Neural progenitor cell (in vitro differentiated cells): ENCODE measurements at regions not wholly inside any gene's neighbourhood (a gene's known extent, or its start where the extent isn't known, plus 50 kb on each side); places are given as distances from the start of the nearest gene placed in this dataset.

Source experiments
- DNase-seq: peaks from one replicate; pipeline ENCODE4 v3.0.0-alpha.2; 2016; ENCODE audit warnings: low spot score
- H2AFZ ChIP-seq: fragments of 200-600 bp; sonication (generic); replicated peaks from 2 replicates; pipeline ENCODE4 v1.6.1; 2016; ENCODE audit warnings: antibody characterized with exemption
- H3F3A ChIP-seq: fragments of 200-600 bp; sonication (generic); 2 replicates; pipeline ENCODE4 v1.6.1; 2016; ENCODE audit warnings: antibody characterized with exemption, low read depth
- H3K27ac ChIP-seq: fragments of 200-600 bp; sonication (generic); 2 replicates; pipeline ENCODE4 v1.5.1; 2016; ENCODE audit warnings: mild to moderate bottlenecking
- H3K27me3 ChIP-seq: fragments of 200-600 bp; sonication (generic); 2 replicates; pipeline ENCODE4 v1.6.1; 2016; ENCODE audit warnings: mild to moderate bottlenecking, moderate library complexity
- H3K36me3 ChIP-seq: fragments of 200-600 bp; sonication (generic); 2 replicates; pipeline ENCODE4 v1.5.1; 2016
- H3K4me1 ChIP-seq: fragments of 200-600 bp; sonication (generic); 2 replicates; pipeline ENCODE4 v1.6.1; 2016; ENCODE audit warnings: mixed run types
- H3K4me2 ChIP-seq: fragments of 200-600 bp; sonication (generic); 2 replicates; pipeline ENCODE4 v1.6.1; 2016
- H3K4me3 ChIP-seq: fragments of 200-600 bp; sonication (generic); 2 replicates; pipeline ENCODE4 v1.5.1; 2016
- H3K79me2 ChIP-seq: fragments of 200-600 bp; sonication (generic); 2 replicates; pipeline ENCODE4 v1.6.1; 2016; ENCODE audit warnings: low read depth
- H3K9ac ChIP-seq: fragments of 200-600 bp; sonication (generic); 2 replicates; pipeline ENCODE4 v1.6.1; 2016
- H3K9me3 ChIP-seq: fragments of 200-600 bp; sonication (generic); 2 replicates; pipeline ENCODE4 v1.5.1; 2016; ENCODE audit warnings: low read depth
- H4K20me1 ChIP-seq: fragments of 200-600 bp; sonication (generic); 2 replicates; pipeline ENCODE4 v1.6.1; 2016; ENCODE audit warnings: low read depth
- H3K27ac Mint-ChIP-seq: 3 replicates; pipeline ENCODE4 v1.8.0; 2021; ENCODE audit warnings: mixed read lengths
- H3K27me3 Mint-ChIP-seq: 2 replicates; pipeline ENCODE4 v1.8.0; 2022; ENCODE audit warnings: low read depth, mild to moderate bottlenecking, inconsistent platforms, moderate library complexity, mixed read lengths; ENCODE audit not compliant: insufficient read depth
- H3K36me3 Mint-ChIP-seq: 3 replicates; pipeline ENCODE4 v1.8.0; 2021; ENCODE audit warnings: mixed read lengths
- H3K4me1 Mint-ChIP-seq: 3 replicates; pipeline ENCODE4 v1.8.0; 2021; ENCODE audit warnings: mixed read lengths
- H3K4me3 Mint-ChIP-seq: 3 replicates; pipeline ENCODE4 v1.8.0; 2021; ENCODE audit warnings: mild to moderate bottlenecking, moderate library complexity, mixed read lengths
- H3K9me3 Mint-ChIP-seq: 3 replicates; pipeline ENCODE4 v1.8.0; 2020; ENCODE audit warnings: mixed read lengths
- CTCF ChIP-seq: fragments of 200-600 bp; sonication (generic); IDR thresholded peaks from 2 replicates; pipeline ENCODE4 v1.5.1; 2017; ENCODE audit warnings: antibody characterized with exemption, mild to moderate bottlenecking
- EZH2 ChIP-seq: fragments of 200-600 bp; sonication (generic); IDR thresholded peaks from 2 replicates; pipeline ENCODE4 v1.6.1; 2017; ENCODE audit warnings: antibody characterized with exemption, mild to moderate bottlenecking, moderate library complexity
- EZH2phosphoT487 ChIP-seq: fragments of 200-600 bp; sonication (generic); IDR thresholded peaks from 2 replicates; pipeline ENCODE4 v1.6.1; 2017; ENCODE audit warnings: antibody characterized with exemption

DNA sequence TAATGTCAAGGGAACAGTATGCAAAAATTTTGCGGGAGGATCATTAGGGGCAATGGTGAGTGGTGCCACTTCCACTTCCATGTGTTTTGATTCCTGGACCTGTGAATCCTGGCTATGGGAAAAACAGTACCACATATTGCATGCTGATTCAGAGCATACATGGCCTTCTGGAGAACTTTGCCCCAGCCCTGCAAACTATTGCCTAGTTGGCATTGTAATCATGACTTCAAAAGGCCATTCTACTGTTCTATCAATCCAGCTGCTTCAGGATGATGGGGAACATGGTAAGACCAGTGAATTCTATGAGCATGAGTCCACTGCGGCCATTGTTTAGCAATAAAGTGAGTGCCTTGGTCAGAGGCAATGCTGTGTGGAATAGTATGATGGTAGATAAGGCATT is 75.3 kb upstream of the ZC3H15 start:
- no peak overlapping the region for H3K27ac ChIP-seq
- Mint-ChIP-seq H3K36me3 (peaks cover 4% of the 10 kb centered on the region), H3K4me3 (no peak overlapping the region), H3K27me3 (no peaks in the 10 kb centered on the region), H3K27ac (no peak overlapping the region), H3K9me3 (peaks cover 12% of the 10 kb centered on the region), H3K4me1 (no peaks in the 10 kb centered on the region)
- no peaks in the 10 kb centered on the region for H3K79me2 ChIP-seq
- H3K4me3 ChIP-seq: no peak overlapping the region
- DNase-seq: no peak
- H3K4me2 ChIP-seq: no peak overlapping the region
- no peak overlapping the region for H3K9ac ChIP-seq
- H2AFZ ChIP-seq: no peak overlapping the region
- H3F3A ChIP-seq: no peaks in the 10 kb centered on the region
- H4K20me1 ChIP-seq: no peaks in the 10 kb centered on the region
- no peak for TF ChIP-seq CTCF
- TF ChIP-seq EZH2: no peak
- no peak for TF ChIP-seq EZH2phosphoT487
- no peaks in the 10 kb centered on the region for H3K9me3 ChIP-seq
- no peaks in the 10 kb centered on the region for H3K36me3 ChIP-seq
- H3K4me1 ChIP-seq: peaks cover 7% of the 10 kb centered on the region
- H3K27me3 ChIP-seq: no peaks in the 10 kb centered on the region

GRCh38 chr2:186422226-186422625 is 63.8 kb upstream of the ZC3H15 start:
- Histone ChIP-seq H3K4me3 (no peak overlapping the region), H3K9ac (no peak overlapping the region), H3K79me2 (no peaks in the 10 kb centered on the region), H3K27ac (no peak overlapping the region), H3K4me2 (no peak overlapping the region), H3F3A (no peaks in the 10 kb centered on the region), H3K27me3 (no peaks in the 10 kb centered on the region), H4K20me1 (no peaks in the 10 kb centered on the region), H3K4me1 (no peaks in the 10 kb centered on the region), H2AFZ (no peak overlapping the region), H3K9me3 (no peaks in the 10 kb centered on the region), H3K36me3 (no peaks in the 10 kb centered on the region)
- Mint-ChIP-seq H3K27ac (no peak overlapping the region), H3K4me3 (no peak overlapping the region), H3K9me3 (no peaks in the 10 kb centered on the region), H3K27me3 (no peaks in the 10 kb centered on the region), H3K4me1 (no peaks in the 10 kb centered on the region), H3K36me3 (no peaks in the 10 kb centered on the region)
- TF ChIP-seq CTCF (no peak), EZH2phosphoT487 (no peak), EZH2 (no peak)
- no peak for DNase-seq

GRCh38 chr2:186423481-186423880 is 62.6 kb upstream of the ZC3H15 start:
- Histone ChIP-seq H4K20me1 (no peaks in the 10 kb centered on the region), H3K27ac (no peak overlapping the region), H3K79me2 (no peaks in the 10 kb centered on the region), H3K4me2 (no peak overlapping the region), H3F3A (no peaks in the 10 kb centered on the region), H3K4me3 (no peak overlapping the region), H2AFZ (no peak overlapping the region), H3K9ac (no peak overlapping the region), H3K27me3 (no peaks in the 10 kb centered on the region), H3K9me3 (no peaks in the 10 kb centered on the region), H3K36me3 (no peaks in the 10 kb centered on the region), H3K4me1 (no peaks in the 10 kb centered on the region)
- Mint-ChIP-seq H3K27me3 (no peaks in the 10 kb centered on the region), H3K4me3 (no peak overlapping the region), H3K27ac (no peak overlapping the region), H3K36me3 (no peaks in the 10 kb centered on the region), H3K9me3 (no peaks in the 10 kb centered on the region), H3K4me1 (no peaks in the 10 kb centered on the region)
- no peak for DNase-seq
- TF ChIP-seq CTCF: no peak
- no peak for TF ChIP-seq EZH2
- no peak for TF ChIP-seq EZH2phosphoT487

- TF ChIP-seq EZH2phosphoT487 (no peak), EZH2 (no peak), CTCF (no peak)
- Histone ChIP-seq H3K36me3 (no peaks in the 10 kb centered on the region), H3K4me1 (no peaks in the 10 kb centered on the region), H3K4me2 (no peak overlapping the region), H3K4me3 (no peak overlapping the region), H3F3A (no peaks in the 10 kb centered on the region), H2AFZ (no peak overlapping the region), H3K79me2 (no peaks in the 10 kb centered on the region), H3K9me3 (no peaks in the 10 kb centered on the region), H4K20me1 (no peaks in the 10 kb centered on the region), H3K27me3 (no peaks in the 10 kb centered on the region), H3K9ac (no peak overlapping the region), H3K27ac (no peak overlapping the region)
- Mint-ChIP-seq H3K27ac (no peak overlapping the region), H3K36me3 (no peaks in the 10 kb centered on the region), H3K27me3 (no peaks in the 10 kb centered on the region), H3K9me3 (no peaks in the 10 kb centered on the region), H3K4me1 (no peaks in the 10 kb centered on the region), H3K4me3 (no peak overlapping the region)
- no peak for DNase-seq
Measured at GRCh38 chr2:186424265-186424664, 61.8 kb upstream of the ZC3H15 start.
